ENCODE measurements at regions not wholly inside any gene's neighbourhood (a gene's known extent, or its start where the extent isn't known, plus 50 kb on each side); places are given as distances from the start of the nearest gene placed in this dataset.

DNA sequence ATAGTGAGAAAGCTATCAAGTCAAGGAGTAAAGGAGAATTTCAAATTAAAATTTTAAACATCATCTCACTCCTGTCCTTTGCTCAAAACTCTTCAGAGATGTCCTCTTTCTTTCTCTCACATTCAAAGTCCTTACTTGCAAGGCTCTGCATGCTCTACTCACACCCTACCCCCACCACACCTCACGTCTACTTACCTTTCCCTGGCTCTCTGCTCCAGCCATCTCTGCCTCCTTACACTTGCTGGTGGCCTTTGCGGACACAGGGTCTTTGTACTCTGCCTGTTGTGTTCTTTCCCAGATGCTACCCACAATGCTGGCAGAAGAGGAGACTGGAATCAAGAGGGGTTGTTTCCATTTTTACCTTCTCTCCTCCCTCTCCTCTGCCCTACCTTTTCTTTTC lies 405.2 kb downstream of the INSC start:
- Histone ChIP-seq H3K9me3 (no peaks in the 10 kb centered on the region), H3K4me1 (no peaks in the 10 kb centered on the region), H3K27me3 (no peaks in the 10 kb centered on the region), H3K36me3 (no peaks in the 10 kb centered on the region), H3K4me3 (ENCODE audit: low read depth, low read length) (no peak overlapping the region)
- DNase-seq, result no peak
- no peak for TF ChIP-seq CTCF (IDR thresholded peaks at IDR 0.05; ENCODE audit: low read depth, low read length)

DNA sequence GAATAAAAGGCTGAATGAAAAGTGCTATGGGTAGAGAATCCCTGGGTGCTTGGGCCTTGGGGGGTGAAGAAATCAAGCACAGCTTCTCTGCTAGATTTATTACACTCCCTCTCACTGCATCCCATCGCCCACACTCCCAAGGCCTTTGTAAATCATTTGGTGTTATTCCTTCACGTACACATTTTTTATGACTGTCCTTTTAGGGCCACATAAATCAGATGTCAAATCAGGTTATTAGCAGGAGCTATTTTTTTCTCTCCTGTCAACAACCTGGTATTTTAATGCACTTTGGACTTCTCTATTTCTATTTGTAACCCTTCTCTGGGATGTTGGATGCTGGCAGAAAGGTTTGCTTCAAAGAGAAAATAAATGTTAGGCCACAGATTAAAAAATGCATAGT lies 408.8 kb downstream of the INSC start:
- Histone ChIP-seq H3K9me3 (no peaks in the 10 kb centered on the region), H3K4me1 (no peaks in the 10 kb centered on the region), H3K27me3 (no peaks in the 10 kb centered on the region), H3K4me3 (ENCODE audit: low read depth, low read length) (no peak overlapping the region), H3K36me3 (no peaks in the 10 kb centered on the region)
- DNase-seq, result no peak
- TF ChIP-seq CTCF (IDR thresholded peaks at IDR 0.05; ENCODE audit: low read depth, low read length), result no peak

DNA sequence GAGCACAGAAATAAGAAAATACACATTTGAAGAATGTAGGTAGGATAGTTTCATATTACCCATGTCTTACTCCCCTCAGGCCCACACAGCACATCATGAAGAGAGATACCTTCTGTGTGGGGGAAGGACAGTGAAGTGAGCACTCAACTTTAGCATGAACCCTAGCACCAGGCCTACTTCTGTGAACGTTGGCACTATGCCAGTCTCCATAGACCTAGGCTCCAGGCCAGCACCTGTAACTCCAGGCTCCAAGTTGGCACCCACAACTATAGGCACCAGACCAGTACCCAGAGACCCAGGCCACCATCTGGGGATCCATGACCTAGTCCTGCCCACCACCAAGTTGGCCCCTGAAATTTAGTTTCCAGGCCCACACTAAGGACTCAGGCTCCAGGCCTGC lies 410.9 kb downstream of the INSC start:
- TF ChIP-seq CTCF (IDR thresholded peaks at IDR 0.05; ENCODE audit: low read depth, low read length), result no peak
- Histone ChIP-seq H3K4me3 (ENCODE audit: low read depth, low read length) (no peak overlapping the region), H3K9me3 (no peaks in the 10 kb centered on the region), H3K36me3 (no peaks in the 10 kb centered on the region), H3K27me3 (no peaks in the 10 kb centered on the region), H3K4me1 (no peaks in the 10 kb centered on the region)
- no peak for DNase-seq

- Histone ChIP-seq H3K4me1 (no peaks in the 10 kb centered on the region), H3K27me3 (no peaks in the 10 kb centered on the region), H3K36me3 (no peaks in the 10 kb centered on the region), H3K9me3 (no peaks in the 10 kb centered on the region), H3K4me3 (ENCODE audit: low read depth, low read length) (no peak overlapping the region)
- TF ChIP-seq CTCF (IDR thresholded peaks at IDR 0.05; ENCODE audit: low read depth, low read length), result no peak
- no peak for DNase-seq
Observed at GRCh38 chr11:15526032-15526431, 411.3 kb downstream of the INSC start.

- H3K27me3 ChIP-seq, result no peaks in the 10 kb centered on the region
- H3K4me1 ChIP-seq, result no peaks in the 10 kb centered on the region
- no peaks in the 10 kb centered on the region for H3K36me3 ChIP-seq
- no peak for TF ChIP-seq CTCF (IDR thresholded peaks at IDR 0.05; ENCODE audit: low read depth, low read length)
- H3K9me3 ChIP-seq, result no peaks in the 10 kb centered on the region
- DNase-seq, result no peak
- no peak overlapping the region for H3K4me3 ChIP-seq (ENCODE audit: low read depth, low read length)
Observed at GRCh38 chr11:15526859-15527450, 412.2 kb downstream of the INSC start.

GRCh38 chr11:15532432-15532831 lies 417.7 kb downstream of the INSC start:
- Histone ChIP-seq H3K4me3 (ENCODE audit: low read depth, low read length) (no peak overlapping the region), H3K4me1 (no peaks in the 10 kb centered on the region), H3K36me3 (no peaks in the 10 kb centered on the region), H3K27me3 (no peaks in the 10 kb centered on the region), H3K9me3 (no peaks in the 10 kb centered on the region)
- DNase-seq, result no peak
- no peak for TF ChIP-seq CTCF (IDR thresholded peaks at IDR 0.05; ENCODE audit: low read depth, low read length)

Measured in BE2C (cell line).